Stimulated activated CD4-positive, alpha-beta T cell treated with anti-CD3 and anti-CD28 coated beads, Interleukin-15, amount 100 ng/mL, for 1 hour (primary cell): ENCODE measurements at regions not wholly inside any gene's neighbourhood (a gene's known extent, or its start where the extent isn't known, plus 50 kb on each side); places are given as distances from the start of the nearest gene placed in this dataset.

ENCODE experiments used
- DNase-seq, 2 donors: peaks; one replicate each; pipeline ENCODE4 v3.0.0-alpha.2; 2020; ENCODE audit warnings: low read depth in 1 of 2, low spot score in 1 of 2

GRCh38 chr13:88565566-88565965, 894.4 kb downstream of the SLITRK5 start:
- DNase-seq, result no peak

DNA sequence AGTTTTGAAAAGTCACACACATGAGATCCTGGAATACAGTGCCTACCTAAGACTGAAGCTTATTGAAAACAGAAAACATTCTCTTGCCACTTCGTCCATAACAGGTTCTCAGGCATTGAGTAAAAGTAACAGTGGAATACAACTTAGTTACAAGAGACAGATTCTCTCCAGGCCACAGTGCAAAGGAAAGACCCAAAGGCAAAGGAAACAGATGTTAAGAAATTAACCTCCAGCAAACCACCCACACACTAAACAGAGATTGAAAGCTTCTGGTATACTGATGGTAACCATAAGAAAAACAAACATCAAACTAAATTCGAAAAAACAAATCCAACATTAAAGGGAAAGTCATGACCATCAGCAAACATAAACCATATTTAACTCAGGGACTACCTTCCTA, 914.7 kb downstream of the SLITRK5 start:
- DNase-seq, result no peak

DNA sequence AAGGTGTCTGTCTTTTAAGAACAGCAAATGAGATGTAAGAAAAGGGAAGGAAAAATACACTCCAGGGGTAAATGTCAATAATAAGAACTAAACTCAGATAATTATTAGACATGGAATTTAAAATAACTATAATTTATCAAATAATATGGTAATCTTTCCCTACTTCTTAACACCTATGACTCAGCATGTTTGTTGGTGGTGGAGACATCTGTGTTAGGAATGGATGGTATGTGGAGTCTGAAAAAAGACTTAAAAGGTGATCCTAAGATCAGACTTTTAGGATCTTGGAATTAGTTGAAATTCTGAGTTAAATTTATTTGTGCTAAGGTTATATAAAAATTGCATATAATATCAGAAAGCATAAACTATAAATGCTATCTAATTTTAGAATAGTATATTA, 915.1 kb downstream of the SLITRK5 start:
- no peak for DNase-seq

GRCh38 chr13:88590574-88590973, 919.4 kb downstream of the SLITRK5 start:
- no peak for DNase-seq

DNA sequence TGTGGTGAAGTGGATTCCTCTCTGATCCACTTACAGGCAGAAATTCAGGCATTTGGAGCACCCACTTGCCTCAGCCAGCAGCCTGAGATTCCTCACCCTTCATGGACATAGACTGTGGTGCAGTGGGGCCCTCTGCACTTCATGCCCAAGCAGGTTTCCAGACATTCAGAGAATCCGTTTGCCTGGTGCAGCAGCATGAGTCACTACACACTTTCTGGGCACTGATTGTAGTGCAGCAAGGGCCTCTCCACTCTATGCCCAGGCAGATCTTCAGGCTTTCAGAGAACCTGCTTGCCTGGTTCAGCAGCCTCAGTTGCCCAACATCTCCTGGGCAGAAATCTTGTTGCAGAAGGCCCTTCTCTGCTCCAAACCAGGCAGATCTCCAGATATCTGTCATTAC, 920.9 kb downstream of the SLITRK5 start:
- no peak for DNase-seq

- DNase-seq, result no peak
Measured at GRCh38 chr13:88601949-88602348, 930.8 kb downstream of the SLITRK5 start.

DNA sequence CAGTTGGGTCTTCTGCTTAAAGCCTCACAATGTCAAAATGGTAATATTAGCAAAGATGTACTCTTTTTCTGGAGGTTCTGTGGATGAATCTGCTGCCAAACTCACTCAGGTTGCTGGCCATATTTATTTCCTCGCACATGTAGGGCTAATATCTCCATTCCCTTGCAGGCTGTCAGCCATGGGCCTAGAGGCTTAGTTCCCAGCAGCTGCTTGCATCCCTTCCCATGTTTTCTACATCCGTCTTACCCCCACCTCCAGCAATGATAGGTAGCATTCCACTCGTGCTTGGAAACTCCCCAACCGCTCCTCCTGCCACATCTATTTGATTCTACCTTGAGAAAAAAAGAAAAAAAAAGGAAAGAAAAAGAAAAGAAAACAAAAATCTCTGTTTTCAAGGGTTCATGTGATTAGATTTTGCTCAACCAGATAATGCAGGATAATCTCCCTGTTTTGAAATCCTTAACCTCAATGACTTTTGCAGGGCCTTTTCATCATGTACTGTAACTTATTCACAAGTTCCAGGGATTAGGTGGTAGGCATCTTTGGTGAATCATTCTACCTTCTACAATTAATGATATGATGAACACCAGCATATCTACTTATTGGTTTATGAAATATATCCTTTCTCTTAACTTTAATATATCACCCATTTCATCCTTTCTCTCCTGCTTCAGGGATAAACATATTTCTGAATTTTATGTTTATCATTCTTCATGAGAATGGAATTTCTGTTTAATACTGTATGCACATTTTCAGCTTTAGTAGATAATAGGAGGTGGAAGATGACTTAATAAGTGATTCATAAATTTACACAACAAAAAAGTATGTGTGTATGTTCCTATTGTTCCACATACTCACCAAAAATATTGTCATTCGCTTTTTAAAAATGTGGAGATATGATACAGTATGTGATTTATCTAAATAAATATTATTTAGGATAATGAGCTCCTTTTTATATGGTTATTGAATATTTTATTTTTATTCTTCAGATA, 931.9 kb downstream of the SLITRK5 start:
- no peak for DNase-seq

DNA sequence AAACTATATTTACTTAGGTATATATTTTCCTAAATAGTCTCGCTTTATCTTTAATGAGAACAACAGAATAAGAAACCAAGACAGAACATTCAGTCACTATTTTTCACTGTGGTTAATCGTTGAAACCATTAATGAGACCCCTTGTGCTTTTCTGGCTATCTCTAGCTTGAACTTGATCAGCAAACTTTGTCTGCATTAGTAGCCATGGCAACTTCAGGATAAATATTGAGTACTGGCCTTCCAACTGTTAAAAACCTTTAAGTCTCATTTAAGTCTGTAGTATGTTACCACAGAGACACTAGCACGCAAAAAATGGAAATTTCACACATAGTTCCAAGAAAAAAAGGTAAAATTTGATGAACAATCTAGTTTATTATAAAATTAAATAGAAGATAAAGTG, 946.0 kb downstream of the SLITRK5 start:
- no peak for DNase-seq

DNA sequence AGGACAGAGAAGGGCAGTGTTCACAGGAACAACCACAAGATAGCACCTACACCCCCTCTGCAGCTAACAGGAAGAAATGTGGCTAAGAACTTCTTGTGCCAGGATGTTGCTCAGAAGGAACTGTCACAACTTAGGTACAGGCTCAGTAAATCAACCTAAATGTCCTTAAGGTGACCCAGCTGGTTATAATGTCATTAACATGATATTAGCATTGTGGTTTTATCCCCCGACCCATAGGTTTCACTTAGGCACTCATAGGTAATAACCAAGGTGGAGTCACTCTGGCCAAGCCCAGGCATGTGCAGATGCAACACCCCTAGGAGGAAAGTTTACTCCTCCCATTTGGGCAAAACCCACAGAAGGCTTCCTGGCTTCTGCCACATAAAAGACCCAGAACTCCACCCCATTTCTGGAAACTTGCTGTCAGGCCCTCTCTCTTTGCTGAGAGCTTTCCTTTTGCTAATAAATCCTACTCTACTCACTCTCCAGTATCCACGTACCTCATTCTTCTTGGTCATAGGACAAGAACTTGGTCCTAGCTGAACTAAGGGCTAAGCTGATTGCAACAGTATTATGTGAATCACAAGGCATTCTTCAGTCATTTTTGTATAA, 951.3 kb downstream of the SLITRK5 start:
- DNase-seq, result no peak

DNA sequence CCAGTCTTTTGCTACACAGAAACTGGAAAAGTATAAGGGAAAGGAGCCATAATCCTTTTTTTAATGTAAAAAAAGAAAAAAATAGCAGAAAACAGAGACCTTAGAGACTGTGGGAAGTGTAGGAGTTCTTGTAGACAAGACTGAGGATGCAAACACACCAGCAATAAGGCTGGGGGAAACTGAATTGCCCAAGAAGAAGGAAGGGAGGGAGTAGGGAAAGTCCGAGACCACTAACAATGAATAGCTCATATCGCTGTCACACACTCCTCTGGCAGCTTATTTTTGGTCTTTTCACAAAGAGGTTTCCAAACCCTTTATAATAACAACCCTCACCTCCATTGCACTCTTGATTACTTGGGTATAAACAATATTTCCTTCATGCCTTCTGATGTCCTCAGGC, 952.0 kb downstream of the SLITRK5 start:
- no peak for DNase-seq

- DNase-seq, result no peak
Measured at GRCh38 chr13:88627071-88627470, 955.9 kb downstream of the SLITRK5 start.

DNA sequence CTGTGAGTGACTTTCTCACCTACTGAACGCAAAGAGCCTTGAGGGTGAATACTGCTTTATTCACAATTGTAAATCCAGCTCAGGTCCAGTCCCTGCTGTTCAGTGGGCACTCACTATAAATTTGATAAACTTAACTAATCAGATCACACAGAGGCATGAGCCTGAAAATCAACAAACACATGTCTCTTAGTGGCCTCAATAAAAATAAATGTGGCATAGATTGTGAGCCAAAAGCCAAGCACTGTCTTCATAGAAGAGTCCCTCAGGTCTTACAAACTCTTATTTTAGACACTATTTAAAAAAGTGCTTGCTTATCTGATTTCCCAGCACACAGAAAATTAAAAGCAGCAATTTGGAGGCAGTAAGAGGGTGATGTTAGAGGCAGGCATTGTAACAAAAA, 957.7 kb downstream of the SLITRK5 start:
- DNase-seq, result no peak

GRCh38 chr13:88637935-88638334, 966.8 kb downstream of the SLITRK5 start:
- no peak for DNase-seq

- DNase-seq, result no peak
Measured at GRCh38 chr13:88643233-88643632, 972.1 kb downstream of the SLITRK5 start.

- DNase-seq, result no peak
Measured at GRCh38 chr13:88648598-88649373, 977.6 kb downstream of the SLITRK5 start.

DNA sequence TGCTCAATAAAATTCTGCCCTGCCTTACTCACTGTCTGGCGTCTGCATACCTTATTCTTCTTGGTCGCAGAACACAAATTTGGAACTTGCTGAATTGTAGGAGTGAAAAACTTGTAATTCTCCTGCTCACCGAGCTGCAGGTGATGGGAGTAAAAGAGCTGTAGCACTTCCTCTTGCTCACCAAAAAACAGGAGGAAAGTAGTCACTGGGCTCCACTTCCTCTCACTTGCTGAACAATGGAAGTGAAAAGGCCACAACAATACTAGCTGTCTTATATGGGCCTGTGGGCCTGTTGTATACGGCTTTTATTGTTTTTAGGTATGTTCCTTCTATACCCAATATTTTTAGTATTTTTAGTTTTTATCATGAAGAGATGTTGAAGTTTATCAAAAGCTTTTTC, 978.7 kb downstream of the SLITRK5 start:
- no peak for DNase-seq

DNA sequence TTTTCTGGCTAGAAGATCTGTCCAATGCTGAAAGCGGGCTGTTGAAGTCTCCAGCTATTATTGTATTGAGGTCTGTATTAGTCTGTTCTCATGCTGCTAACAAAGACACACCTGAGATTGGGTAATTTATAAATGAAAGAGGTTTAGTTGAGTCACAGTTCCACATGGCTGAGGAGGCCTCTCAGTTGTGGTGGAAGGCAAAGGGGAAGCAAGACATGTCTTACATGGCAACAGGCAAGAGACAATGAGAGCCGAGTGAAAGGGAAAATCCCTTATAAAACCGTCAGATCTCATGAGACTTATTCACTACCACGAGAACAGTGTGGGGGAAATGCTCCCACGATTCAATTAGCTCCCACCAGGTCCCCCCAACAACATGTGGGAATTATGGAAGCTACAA, 980.4 kb downstream of the SLITRK5 start:
- DNase-seq, result no peak

DNA sequence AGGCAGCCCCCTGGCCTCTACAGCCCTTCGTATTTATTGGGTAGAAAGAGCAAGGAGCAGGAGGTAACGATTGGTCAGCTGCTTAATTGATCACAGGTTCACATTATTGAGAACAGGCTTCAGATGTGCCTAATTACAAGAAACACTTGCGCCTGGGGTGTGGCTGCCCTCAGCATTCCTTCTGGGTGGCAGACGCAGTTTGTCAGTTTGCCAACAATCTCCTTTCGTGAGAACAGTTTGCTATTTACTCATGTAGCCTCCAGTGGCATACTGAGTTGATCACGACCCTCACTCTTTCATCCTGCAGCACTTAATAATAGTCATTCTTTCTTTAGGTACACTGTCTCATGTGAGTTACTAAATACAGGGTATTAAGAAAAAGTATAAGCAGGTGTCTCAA, 985.6 kb downstream of the SLITRK5 start:
- DNase-seq, result no peak

DNA sequence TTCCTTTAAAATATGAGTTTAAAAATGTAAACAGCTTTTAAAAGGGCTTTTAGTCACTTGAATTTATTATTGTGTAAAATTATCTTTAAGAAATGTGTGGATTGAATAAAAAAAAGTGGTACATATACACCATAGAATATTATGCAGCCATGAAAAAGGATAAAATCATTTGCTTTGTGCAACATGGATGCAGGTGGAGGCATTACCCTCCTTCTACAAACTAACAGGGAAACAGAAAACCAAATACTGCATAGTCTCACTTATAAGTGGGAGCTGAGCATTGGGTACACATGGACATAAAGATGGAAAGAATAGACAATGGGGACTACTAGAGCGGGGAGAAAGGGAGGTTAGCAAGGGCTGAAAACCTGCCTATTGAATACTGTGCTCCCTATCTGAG, 999.3 kb downstream of the SLITRK5 start:
- DNase-seq, result no peak

DNA sequence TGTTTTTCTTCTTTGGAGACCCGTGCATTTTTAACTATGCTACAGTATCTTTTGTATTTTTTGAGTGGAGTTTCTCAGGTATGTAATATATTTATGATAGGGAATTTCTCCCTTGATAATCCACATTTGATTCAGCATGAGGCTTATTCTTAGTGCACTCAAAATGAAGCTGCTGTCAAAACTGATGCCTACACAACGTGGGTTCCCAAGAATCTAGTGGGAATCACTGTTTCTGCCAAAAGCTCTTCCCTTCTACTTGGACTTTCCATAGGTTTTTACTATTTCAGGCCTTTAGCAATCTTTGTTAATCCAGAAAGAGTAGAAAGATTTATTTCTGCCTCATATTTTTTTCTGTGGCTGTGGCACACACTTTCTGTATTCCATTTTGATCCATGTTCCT, 1003.7 kb downstream of the SLITRK5 start:
- no peak for DNase-seq

- DNase-seq, result no peak
Measured at GRCh38 chr13:88675347-88675996, 1004.3 kb downstream of the SLITRK5 start.
